Adrenal gland (tissue), 9 donors: ENCODE measurements at regions not wholly inside any gene's neighbourhood (a gene's known extent, or its start where the extent isn't known, plus 50 kb on each side); places are given as distances from the start of the nearest gene placed in this dataset.
"Not testable (repeated sequence)": the region's sequence is repeated elsewhere in the genome, so short reads cannot be mapped to it uniquely, and the experiment has no call there.

Source experiments
- DNase-seq, 7 donors: peaks; one replicate each; pipeline ENCODE4 v3.0.0-alpha.2; 2019 to 2020
- H3K27ac ChIP-seq, 5 donors: fragments of 200-600 bp; sonication (generic) in 4 of 5; 1 replicate in 3 of 5; 2 replicates in 2 of 5; pipeline versions ENCODE4 v1.5.1 to v1.8.0; 2016 to 2020; ENCODE audit warnings: mild to moderate bottlenecking in 1 of 5
- H3K27me3 ChIP-seq: fragments of 200-600 bp; 2 replicates; pipeline ENCODE4 v1.8.0; 2021
- H3K36me3 ChIP-seq, 2 donors: fragments of 200-600 bp; replicated peaks in 1 of 2; 1 replicate in 1 of 2; 2 replicates in 1 of 2; pipeline versions ENCODE4 v1.5.1 to v1.8.0; 2018 to 2022
- H3K4me1 ChIP-seq, 2 donors: fragments of 200-600 bp; replicated peaks in 1 of 2; 1 replicate in 1 of 2; 2 replicates in 1 of 2; pipeline versions ENCODE4 v1.5.1 to v1.8.0; 2018 to 2021
- H3K4me3 ChIP-seq, 4 donors: fragments of 200-600 bp; sonication (generic) in 3 of 4; one replicate each; pipeline ENCODE4 v1.5.1; 2016 to 2018
- H3K9me3 ChIP-seq, 3 donors: fragments of 200-600 bp; sonication (generic) in 1 of 3; replicated peaks in 1 of 3; 1 replicate in 2 of 3; 2 replicates in 1 of 3; pipeline versions ENCODE4 v1.5.1 to v1.8.0; 2016 to 2021
- CTCF ChIP-seq, 6 experiments: fragments of 450-650 bp in 4 of 6; fragments of 200-600 bp in 2 of 6; sonication (generic) in 1 of 6; IDR thresholded peaks; 1 replicate in 5 of 6; 2 replicates in 1 of 6; pipeline versions ENCODE4 v1.5.1 to v1.8.0; 2016 to 2021; ENCODE audit warnings: antibody characterized with exemption in 6 of 6, mild to moderate bottlenecking in 2 of 6, moderate library complexity in 1 of 6
- POLR2A ChIP-seq, 2 donors: fragments of 450-650 bp; IDR thresholded peaks; one replicate each; pipeline ENCODE4 v1.6.1; 2017; ENCODE audit warnings: antibody characterized with exemption in 2 of 2, mild to moderate bottlenecking in 2 of 2, moderate library complexity in 1 of 2
- WGBS, 4 donors: extraction: QIAGEN DNeasy Blood & Tissue Kit in 2 of 4; methylation state at CpG; one replicate each; pipeline versions ENCODE4 v1.1.5 to v1.1.7; 2013 to 2017; 5-methylcytosine and 5-hydroxymethylcytosine counted together
- intact Hi-C, 2 donors: fragments of 100-400 bp; cut with DNase I; formaldehyde crosslinking; loops; one replicate each; pipeline versions ENCODE4 v1.14.1 to v1.15.0; 2022 to 2023
- donor health status: healthy with polysubstance abuse.
- donor health status: Bipolar disorder and iron deficiency.
- donor health status: DM: yes; HTN: yes; CAD: no.
- donor health status: DM: no; HTN: no; CAD: no.
- donor health status: DM: no; HTN: no; CAD: no.

- no peak overlapping the region for H3K4me3 ChIP-seq
- 84 to 88% (median 87%) methylated on average over 8 to 9 of the region's 9 CpGs for WGBS, 4 donors
- H3K4me1 ChIP-seq, result no peaks in the 10 kb centered on the region
- no peak for TF ChIP-seq CTCF (IDR thresholded peaks at IDR 0.05)
- TF ChIP-seq POLR2A (IDR thresholded peaks at IDR 0.05), result no peak
- H3K36me3 ChIP-seq, result no peaks in the 10 kb centered on the region
- H3K9me3 ChIP-seq, result no peaks in the 10 kb centered on the region
- DNase-seq, result no peak
- intact Hi-C loops, result no loop called here
- H3K27me3 ChIP-seq, result no peaks in the 10 kb centered on the region
- H3K27ac ChIP-seq, result no peak overlapping the region
Measured at GRCh38 chr20:48502758-48503157, 325.0 kb downstream of the PREX1 start.

- H3K27ac ChIP-seq, result no peak overlapping the region
- H3K4me1 ChIP-seq, result no peaks in the 10 kb centered on the region
- WGBS, 4 donors, result 74 to 87% (median 83%) methylated on average over 9 of the region's 9 CpGs
- no peak for TF ChIP-seq POLR2A (IDR thresholded peaks at IDR 0.05)
- no peak for TF ChIP-seq CTCF (IDR thresholded peaks at IDR 0.05)
- H3K27me3 ChIP-seq, result no peaks in the 10 kb centered on the region
- intact Hi-C loops, result no loop called here
- no peak for DNase-seq
- H3K36me3 ChIP-seq, result no peaks in the 10 kb centered on the region
- H3K9me3 ChIP-seq, result no peaks in the 10 kb centered on the region
- no peak overlapping the region for H3K4me3 ChIP-seq
Measured at GRCh38 chr20:48502016-48502415, 325.8 kb downstream of the PREX1 start.

- H3K9me3 ChIP-seq, H3K27ac ChIP-seq, H3K4me1 ChIP-seq, H3K4me3 ChIP-seq, H3K36me3 ChIP-seq, DNase-seq, intact Hi-C loops, H3K27me3 ChIP-seq: not testable (repeated sequence)
- whole genome bisulfite sequencing, 4 donors, result 67 to 79% (median 73%) methylated on average over 8 to 9 of the region's 9 CpGs
Measured at GRCh38 chr20:48500900-48501299, 326.9 kb downstream of the PREX1 start.

GRCh38 chr20:48498939-48499338, 328.9 kb downstream of the PREX1 start:
- DNase-seq, H3K9me3 ChIP-seq, H3K27me3 ChIP-seq, H3K4me3 ChIP-seq, H3K36me3 ChIP-seq, H3K27ac ChIP-seq, H3K4me1 ChIP-seq, intact Hi-C loops: not testable (repeated sequence)
- 52 to 82% (median 65%) methylated on average over 4 of the region's 4 CpGs for WGBS, 4 donors

DNA sequence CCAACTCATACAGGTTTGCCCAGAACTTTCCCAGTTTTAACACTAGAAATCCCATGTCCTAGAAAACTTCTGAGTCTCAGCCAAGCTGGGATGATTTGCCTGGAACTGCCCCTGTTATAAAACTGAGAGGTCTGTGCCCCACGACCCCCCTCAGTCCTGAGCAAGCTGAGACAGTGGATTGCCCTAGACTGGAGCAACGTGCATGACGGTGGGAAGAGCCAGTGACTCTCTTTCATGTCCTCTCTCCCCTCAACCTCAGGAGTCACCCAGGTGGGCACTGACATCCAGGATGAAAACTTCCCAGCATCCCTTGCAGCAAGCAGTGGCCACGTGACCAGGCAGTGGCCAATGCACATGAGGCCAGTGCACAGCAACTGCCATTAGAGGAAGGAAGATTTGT, 329.7 kb downstream of the PREX1 start:
- H3K4me1 ChIP-seq, H3K27ac ChIP-seq, DNase-seq, H3K27me3 ChIP-seq, intact Hi-C loops, H3K36me3 ChIP-seq, H3K9me3 ChIP-seq, H3K4me3 ChIP-seq: not testable (repeated sequence)
- WGBS, 4 donors, result 81 to 89% (median 86%) methylated on average over 3 to 4 of the region's 4 CpGs

DNA sequence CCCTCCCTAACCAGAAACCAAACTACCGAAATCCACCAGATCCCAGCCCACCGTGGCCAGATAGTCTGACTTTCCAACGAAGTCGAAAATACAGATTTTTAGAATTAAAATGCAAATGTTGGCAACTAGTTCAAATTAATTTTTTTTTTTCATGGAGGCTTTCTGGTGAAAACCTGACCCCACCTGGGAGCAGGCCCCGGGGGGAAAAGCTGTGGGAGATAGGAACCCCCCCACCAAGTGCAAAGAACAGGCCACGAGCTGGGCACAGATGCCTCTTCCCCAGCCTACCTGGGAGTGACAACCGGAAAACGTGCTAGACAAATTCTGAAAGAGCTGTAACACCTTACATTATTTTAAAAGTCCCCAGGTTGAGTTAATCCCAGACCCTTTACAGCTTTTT, 333.8 kb downstream of the PREX1 start:
- Histone ChIP-seq H3K36me3 (no peaks in the 10 kb centered on the region), H3K9me3 (no peaks in the 10 kb centered on the region), H3K4me1 (no peaks in the 10 kb centered on the region), H3K4me3 (no peak overlapping the region), H3K27ac (no peak overlapping the region), H3K27me3 (no peaks in the 10 kb centered on the region)
- no peak for DNase-seq
- 77 to 83% (median 79%) methylated on average over 8 of the region's 8 CpGs for WGBS, 4 donors
- intact Hi-C loops, result no loop called here
- TF ChIP-seq CTCF (IDR thresholded peaks at IDR 0.05), result no peak
- no peak for TF ChIP-seq POLR2A (IDR thresholded peaks at IDR 0.05)

GRCh38 chr20:48493331-48493730, 334.5 kb downstream of the PREX1 start:
- WGBS, 4 donors, result 72 to 80% (median 77%) methylated on average over 6 to 18 of the region's 18 CpGs
- H3K36me3 ChIP-seq, result not testable (repeated sequence)

More at GRCh38 chr20:48493331-48493730, 334.5 kb downstream of the PREX1 start:
- H3K27ac ChIP-seq, H3K4me3 ChIP-seq, H3K27me3 ChIP-seq, H3K4me1 ChIP-seq, H3K9me3 ChIP-seq, DNase-seq, intact Hi-C loops: not testable (repeated sequence)
